HG03432 (cell line): ENCODE measurements at regions not wholly inside any gene's neighbourhood (a gene's known extent, or its start where the extent isn't known, plus 50 kb on each side); places are given as distances from the start of the nearest gene placed in this dataset.

ENCODE experiments used
- ATAC-seq: cut with Tn5 transposase; IDR thresholded peaks from one replicate; pipeline ENCODE4 v1.9.1; 2021; ENCODE audit warnings: mild to moderate bottlenecking, moderate library complexity; ENCODE audit not compliant: unreplicated experiment

GRCh38 chr18:22613058-22613690, 195.5 kb upstream of the CTAGE1 start:
- no peak for ATAC-seq

- no peak for ATAC-seq
These were observed 196.1 kb upstream of the CTAGE1 start for GRCh38 chr18:22613788-22614187.

- no peak for ATAC-seq
These were observed 205.8 kb upstream of the CTAGE1 start for GRCh38 chr18:22623513-22623912.

GRCh38 chr18:22624176-22624575, 206.5 kb upstream of the CTAGE1 start:
- ATAC-seq, result no peak

GRCh38 chr18:22625406-22625805, 207.7 kb upstream of the CTAGE1 start:
- ATAC-seq, result no peak

GRCh38 chr18:22626771-22627170, 209.1 kb upstream of the CTAGE1 start:
- no peak for ATAC-seq

- no peak for ATAC-seq
These were observed 209.8 kb upstream of the CTAGE1 start for GRCh38 chr18:22627506-22627905.

GRCh38 chr18:22628795-22629510, 211.2 kb upstream of the CTAGE1 start:
- no peak for ATAC-seq

- no peak for ATAC-seq
These were observed 213.3 kb upstream of the CTAGE1 start for GRCh38 chr18:22630980-22631379.

GRCh38 chr18:22632191-22632590, 214.5 kb upstream of the CTAGE1 start:
- no peak for ATAC-seq

GRCh38 chr18:22634464-22634863, 216.7 kb upstream of the CTAGE1 start:
- ATAC-seq, result no peak

GRCh38 chr18:22637787-22638186, 220.1 kb upstream of the CTAGE1 start:
- no peak for ATAC-seq

GRCh38 chr18:22639026-22639463, 221.3 kb upstream of the CTAGE1 start:
- ATAC-seq, result no peak

GRCh38 chr18:22639561-22639960, 221.8 kb upstream of the CTAGE1 start:
- no peak for ATAC-seq

GRCh38 chr18:22640281-22640842, 222.6 kb upstream of the CTAGE1 start:
- no peak for ATAC-seq

- ATAC-seq, result no peak
These were observed 224.2 kb upstream of the CTAGE1 start for GRCh38 chr18:22641958-22642357.

GRCh38 chr18:22643731-22644130, 226.0 kb upstream of the CTAGE1 start:
- no peak for ATAC-seq

- ATAC-seq, result no peak
These were observed 232.5 kb upstream of the CTAGE1 start for GRCh38 chr18:22650247-22650646.

- ATAC-seq, result no peak
These were observed 239.9 kb upstream of the CTAGE1 start for GRCh38 chr18:22657619-22658018.

- no peak for ATAC-seq
These were observed 240.6 kb upstream of the CTAGE1 start for GRCh38 chr18:22658318-22658717.

GRCh38 chr18:22663378-22663777, 245.7 kb upstream of the CTAGE1 start:
- ATAC-seq, result no peak

- ATAC-seq, result no peak
These were observed 248.8 kb upstream of the CTAGE1 start for GRCh38 chr18:22666411-22666940.
